HepG2 (cell line): ENCODE measurements at regions not wholly inside any gene's neighbourhood (a gene's known extent, or its start where the extent isn't known, plus 50 kb on each side); places are given as distances from the start of the nearest gene placed in this dataset.

Experiments
- ATAC-seq: fragments of 200-7000 bp; cut with Tn5 transposase; 3 replicates; pipeline ENCODE4 v1.9.1; 2020; ENCODE audit warnings: mild to moderate bottlenecking, moderate library complexity
- BruUV-seq: library from RNA; stranded (reverse); fragments of 400-500 nt; replicated peaks from 2 replicates; lab custom pipeline; 2021; lab: Mats Ljungman, UMichigan
- CTCF ChIA-PET: fragments of 300-600 bp; formaldehyde crosslinking; extraction: SDS; loops from one replicate; lab custom pipeline; 2021; ENCODE audit warnings: low total read pairs, inconsistent platforms, low intra/inter-chr PET ratio; lab: Yijun Ruan, JAX
- POLR2A ChIA-PET: fragments of 350-600 bp; sonication (Branson Sonifier 250); formaldehyde crosslinking; loops from one replicate; lab custom pipeline; 2020; ENCODE audit warnings: antibody characterized with exemption, inconsistent platforms; lab: Yijun Ruan, JAX
- DNase-seq: peaks from one replicate; pipeline ENCODE4 v3.0.0-alpha.2; 2015; ENCODE audit warnings: low spot score
- FAIRE-seq: peaks from 3 replicates; lab custom pipeline; 2011; peaks lifted over from hg19 to GRCh38; lab: Jason Lieb, UNC
- H2AFZ ChIP-seq: one replicate; pipeline ENCODE4 v1.6.1; 2011; ENCODE audit warnings: low read length, inconsistent platforms
- H3K27ac ChIP-seq: fragments of 300-600 bp; 3 replicates; pipeline ENCODE4 v1.8.0; 2011; ENCODE audit warnings: mixed run types, mild to moderate bottlenecking, mixed read lengths, low read length, inconsistent platforms; ENCODE audit not compliant: insufficient read depth; ENCODE audit errors: extremely low read length
- H3K27me3 ChIP-seq, 2 experiments: fragments of 200-600 bp in 1 of 2; 2 replicates in 1 of 2; 3 replicates in 1 of 2; pipeline versions ENCODE4 v1.6.0 to v1.8.0; 2011; ENCODE audit warnings: low read length in 2 of 2, mild to moderate bottlenecking in 2 of 2, moderate library complexity in 2 of 2, inconsistent platforms in 1 of 2; ENCODE audit not compliant: insufficient read depth in 2 of 2, control insufficient read depth in 1 of 2
- H3K36me3 ChIP-seq, 2 experiments: fragments of 200-600 bp in 1 of 2; replicated peaks in 1 of 2; 2 replicates in 1 of 2; 3 replicates in 1 of 2; pipeline versions ENCODE4 v1.5.1 to v1.8.0; 2011; ENCODE audit warnings: low read length in 2 of 2, inconsistent platforms in 1 of 2; ENCODE audit not compliant: insufficient read depth in 2 of 2, control insufficient read depth in 1 of 2
- H3K4me1 ChIP-seq: 2 replicates; pipeline ENCODE4 v1.5.1; 2012; ENCODE audit warnings: low read length, inconsistent platforms; ENCODE audit not compliant: insufficient read depth
- H3K4me2 ChIP-seq: 2 replicates; pipeline ENCODE4 v1.6.0; 2011; ENCODE audit warnings: low read depth, low read length, inconsistent platforms
- H3K4me3 ChIP-seq, 3 experiments: fragments of 200-600 bp in 1 of 3; sonication (generic), shearing (Covaris generic) in 1 of 3; replicated peaks in 1 of 3; 2 replicates each; pipeline ENCODE4 v1.5.1; 2011 to 2016; ENCODE audit warnings: low read length in 3 of 3, inconsistent platforms in 2 of 3, low read depth in 2 of 3, mild to moderate bottlenecking in 2 of 3, control low read depth in 1 of 3, mixed read lengths in 1 of 3; ENCODE audit not compliant: insufficient read depth in 1 of 3
- H3K79me2 ChIP-seq: one replicate; pipeline ENCODE4 v1.6.1; 2011; ENCODE audit warnings: low read length, inconsistent platforms; ENCODE audit not compliant: insufficient read depth
- H3K9ac ChIP-seq: 2 replicates; pipeline ENCODE4 v1.6.0; 2011; ENCODE audit warnings: mild to moderate bottlenecking, low read depth, low read length, inconsistent platforms; ENCODE audit not compliant: insufficient read depth
- H3K9me3 ChIP-seq: 2 replicates; pipeline ENCODE4 v1.5.1; 2012; ENCODE audit warnings: mild to moderate bottlenecking, low read length
- H4K20me1 ChIP-seq: 2 replicates; pipeline ENCODE4 v1.6.0; 2011; ENCODE audit warnings: inconsistent platforms, mild to moderate bottlenecking, low read length, moderate library complexity; ENCODE audit not compliant: insufficient read depth
- ATF6 ChIP-seq: sonication (generic); formaldehyde crosslinking; conservative IDR thresholded peaks from 2 replicates; pipeline ENCODE4 v1.4.0; 2020; ENCODE audit warnings: missing genetic modification reagents
- FOSL2 ChIP-seq: sonication (generic); formaldehyde crosslinking; IDR thresholded peaks from 2 replicates; pipeline ENCODE4 v1.4.0; 2020; ENCODE audit warnings: missing genetic modification reagents
- FOXO1 ChIP-seq: sonication (generic); formaldehyde crosslinking; IDR thresholded peaks from 2 replicates; pipeline ENCODE4 v1.4.0; 2020; ENCODE audit warnings: missing genetic modification reagents
- NCOA1 ChIP-seq: sonication (generic); formaldehyde crosslinking; IDR thresholded peaks from 2 replicates; pipeline ENCODE4 v1.9.0; 2021; ENCODE audit warnings: missing genetic modification reagents
- NFE2L1 ChIP-seq: sonication (generic); formaldehyde crosslinking; IDR thresholded peaks from 2 replicates; pipeline ENCODE4 v1.4.0; 2020; ENCODE audit warnings: missing genetic modification reagents, mild to moderate bottlenecking, borderline replicate concordance
- ZNF17 ChIP-seq: sonication (generic); formaldehyde crosslinking; IDR thresholded peaks from 2 replicates; pipeline ENCODE4 v1.5.0; 2020; ENCODE audit warnings: mild to moderate bottlenecking, missing genetic modification reagents
- ZNF260 ChIP-seq: sonication (generic); formaldehyde crosslinking; IDR thresholded peaks from 2 replicates; pipeline ENCODE4 v1.4.0; 2020; ENCODE audit warnings: missing genetic modification reagents, low read depth, mild to moderate bottlenecking, borderline replicate concordance
- ZNF331 ChIP-seq: sonication (generic); formaldehyde crosslinking; IDR thresholded peaks from 2 replicates; pipeline ENCODE4 v1.4.0; 2020; ENCODE audit warnings: missing genetic modification reagents
- ZNF543 ChIP-seq: sonication (generic); formaldehyde crosslinking; IDR thresholded peaks from 2 replicates; pipeline ENCODE4 v1.4.0; 2020; ENCODE audit warnings: mild to moderate bottlenecking, missing genetic modification reagents
- ZNF616 ChIP-seq: sonication (generic); formaldehyde crosslinking; IDR thresholded peaks from 2 replicates; pipeline ENCODE4 v1.5.0; 2020; ENCODE audit warnings: low read depth, mild to moderate bottlenecking, missing genetic modification reagents
- ZNF660 ChIP-seq: sonication (generic); formaldehyde crosslinking; IDR thresholded peaks from 2 replicates; pipeline ENCODE4 v1.5.1; 2020; ENCODE audit warnings: mild to moderate bottlenecking, low read depth, missing genetic modification reagents, borderline replicate concordance
- ZNF775 ChIP-seq: sonication (generic); formaldehyde crosslinking; IDR thresholded peaks from 2 replicates; pipeline ENCODE4 v1.4.0; 2020; ENCODE audit warnings: missing genetic modification reagents, mild to moderate bottlenecking, moderate library complexity, borderline replicate concordance
- whole genome bisulfite sequencing: methylation state at CpG from one replicate; pipeline ENCODE4 v1.1.6; 2017; ENCODE audit warnings: low lambda C conversion rate; 5-methylcytosine and 5-hydroxymethylcytosine counted together
- in situ Hi-C: cut with HindIII; loops from 2 replicates; pipeline ENCODE4 v1.10.0; 2017; ENCODE audit warnings: low pct_unique_long_range_greater_than_20kb; ENCODE audit not compliant: extremely low pct_ligation_motif_present
- intact Hi-C: fragments of 100-400 bp; cut with micrococcal nuclease; formaldehyde crosslinking; loops from one replicate; pipeline ENCODE4 v1.10.0; 2022; ENCODE audit not compliant: unreplicated experiment
- TF ChIP-seq, protein P1 (sequence below): sonication (generic); formaldehyde crosslinking; IDR thresholded peaks from 2 replicates; pipeline ENCODE4 v1.5.0; 2020; ENCODE audit warnings: missing genetic modification reagents
- TF ChIP-seq, protein P2 (sequence below): sonication (generic); formaldehyde crosslinking; IDR thresholded peaks from 2 replicates; pipeline ENCODE4 v1.8.0; 2022; ENCODE audit warnings: low read depth, missing genetic modification reagents

GRCh38 chr10:36608866-36609265 is 516.5 kb upstream of the ANKRD30A start:
- Histone ChIP-seq H3K4me2 (no peak overlapping the region), H4K20me1 (no peaks in the 10 kb centered on the region), H3K4me1 (no peaks in the 10 kb centered on the region), H3K27ac (no peak overlapping the region), H3K9me3 (no peaks in the 10 kb centered on the region), H3K27me3 (no peaks in the 10 kb centered on the region), H3K9ac (no peak overlapping the region), H3K36me3 (no peaks in the 10 kb centered on the region), H3K79me2 (no peaks in the 10 kb centered on the region), H3K4me3 (no peak overlapping the region), H2AFZ (no peak overlapping the region)
- 38% methylated on average over 4 of the region's 4 CpGs for WGBS
- FAIRE-seq (no peak), ATAC-seq (no peak), DNase-seq (no peak)
- in situ Hi-C loops (no loop called here), intact Hi-C loops (no loop called here)
- ChIA-PET POLR2A (no interaction called here), CTCF (no interaction called here)
- TF ChIP-seq ATF6 (CRISPR knock-in tag): no peak
- no peak for TF ChIP-seq NFE2L1 (CRISPR knock-in tag)
- no peak for TF ChIP-seq NCOA1 (CRISPR knock-in tag)
- TF ChIP-seq ZNF775: no peak
- TF ChIP-seq ZNF17: no peak
- TF ChIP-seq ZNF543 (CRISPR knock-in tag): no peak
- no peak for TF ChIP-seq ZNF260
- TF ChIP-seq, protein P1, sequence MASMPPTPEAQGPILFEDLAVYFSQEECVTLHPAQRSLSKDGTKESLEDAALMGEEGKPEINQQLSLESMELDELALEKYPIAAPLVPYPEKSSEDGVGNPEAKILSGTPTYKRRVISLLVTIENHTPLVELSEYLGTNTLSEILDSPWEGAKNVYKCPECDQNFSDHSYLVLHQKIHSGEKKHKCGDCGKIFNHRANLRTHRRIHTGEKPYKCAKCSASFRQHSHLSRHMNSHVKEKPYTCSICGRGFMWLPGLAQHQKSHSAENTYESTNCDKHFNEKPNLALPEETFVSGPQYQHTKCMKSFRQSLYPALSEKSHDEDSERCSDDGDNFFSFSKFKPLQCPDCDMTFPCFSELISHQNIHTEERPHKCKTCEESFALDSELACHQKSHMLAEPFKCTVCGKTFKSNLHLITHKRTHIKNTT (CRISPR knock-in tag): no peak
- TF ChIP-seq ZNF660 (CRISPR knock-in tag): no peak
- TF ChIP-seq, protein P2, sequence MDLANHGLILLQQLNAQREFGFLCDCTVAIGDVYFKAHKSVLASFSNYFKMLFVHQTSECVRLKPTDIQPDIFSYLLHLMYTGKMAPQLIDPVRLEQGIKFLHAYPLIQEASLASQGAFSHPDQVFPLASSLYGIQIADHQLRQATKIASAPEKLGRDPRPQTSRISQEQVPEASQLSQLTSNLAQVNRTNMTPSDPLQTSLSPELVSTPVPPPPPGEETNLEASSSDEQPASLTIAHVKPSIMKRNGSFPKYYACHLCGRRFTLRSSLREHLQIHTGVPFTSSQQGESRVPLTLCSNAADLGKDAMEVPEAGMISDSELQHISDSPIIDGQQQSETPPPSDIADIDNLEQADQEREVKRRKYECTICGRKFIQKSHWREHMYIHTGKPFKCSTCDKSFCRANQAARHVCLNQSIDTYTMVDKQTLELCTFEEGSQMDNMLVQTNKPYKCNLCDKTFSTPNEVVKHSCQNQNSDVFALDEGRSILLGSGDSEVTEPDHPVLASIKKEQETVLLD (CRISPR knock-in tag): no peak
- TF ChIP-seq ZNF331 (CRISPR knock-in tag): no peak
- TF ChIP-seq FOXO1: no peak
- no peak for TF ChIP-seq ZNF616 (CRISPR knock-in tag)
- no peak for TF ChIP-seq FOSL2 (CRISPR knock-in tag)
- no TSS peak for BruUV-seq
